ENCODE measurements at regions not wholly inside any gene's neighbourhood (a gene's known extent, or its start where the extent isn't known, plus 50 kb on each side); places are given as distances from the start of the nearest gene placed in this dataset.

- Mint-ChIP-seq H3K27me3 (ENCODE audit: insufficient read depth, low read depth) (peaks cover 16% of the 10 kb centered on the region), H3K36me3 (no peaks in the 10 kb centered on the region), H3K4me3 (no peak overlapping the region), H3K9me3 (no peaks in the 10 kb centered on the region), H3K4me1 (peaks cover 69% of the 10 kb centered on the region), H3K27ac (peak overlapping the region; percentile 88)
- no peak for DNase-seq (ENCODE audit: low spot score)
- Histone ChIP-seq H3K27me3 (no peaks in the 10 kb centered on the region), H3F3A (ENCODE audit: low read depth) (no peaks in the 10 kb centered on the region), H2AFZ (replicated peaks) (no peak overlapping the region), H3K79me2 (ENCODE audit: low read depth) (no peaks in the 10 kb centered on the region), H3K9me3 (ENCODE audit: low read depth) (no peaks in the 10 kb centered on the region), H4K20me1 (ENCODE audit: low read depth) (no peaks in the 10 kb centered on the region), H3K4me2 (no peak overlapping the region), H3K4me1 (peaks cover 18% of the 10 kb centered on the region), H3K9ac (no peak overlapping the region), H3K27ac (no peak overlapping the region), H3K4me3 (no peak overlapping the region), H3K36me3 (no peaks in the 10 kb centered on the region)
- TF ChIP-seq EZH2 (IDR thresholded peaks at IDR 0.05), result no peak
- no peak for TF ChIP-seq CTCF (IDR thresholded peaks at IDR 0.05)
- no peak for TF ChIP-seq EZH2phosphoT487 (IDR thresholded peaks at IDR 0.05)
Observed at GRCh38 chr1:29685387-29685786, 449.1 kb downstream of the PTPRU start.

- Histone ChIP-seq H2AFZ (replicated peaks) (no peak overlapping the region), H3K27ac (no peak overlapping the region), H3F3A (ENCODE audit: low read depth) (no peaks in the 10 kb centered on the region), H3K27me3 (no peaks in the 10 kb centered on the region), H3K4me3 (no peak overlapping the region), H3K9me3 (ENCODE audit: low read depth) (no peaks in the 10 kb centered on the region), H3K79me2 (ENCODE audit: low read depth) (no peaks in the 10 kb centered on the region), H3K36me3 (no peaks in the 10 kb centered on the region), H3K4me1 (peaks cover 18% of the 10 kb centered on the region), H3K4me2 (no peak overlapping the region), H3K9ac (no peak overlapping the region), H4K20me1 (ENCODE audit: low read depth) (no peaks in the 10 kb centered on the region)
- peaks cover 74% of the 10 kb centered on the region for H3K4me1 Mint-ChIP-seq
- no peak for DNase-seq (ENCODE audit: low spot score)
- H3K27ac Mint-ChIP-seq, result no peak overlapping the region
- H3K9me3 Mint-ChIP-seq, result no peaks in the 10 kb centered on the region
- TF ChIP-seq EZH2 (IDR thresholded peaks at IDR 0.05), result no peak
- TF ChIP-seq EZH2phosphoT487 (IDR thresholded peaks at IDR 0.05), result no peak
- no peak for TF ChIP-seq CTCF (IDR thresholded peaks at IDR 0.05)
- H3K4me3 Mint-ChIP-seq, result no peak overlapping the region
- H3K27me3 Mint-ChIP-seq (ENCODE audit: insufficient read depth, low read depth), result peaks cover 19% of the 10 kb centered on the region
- H3K36me3 Mint-ChIP-seq, result no peaks in the 10 kb centered on the region
Observed at GRCh38 chr1:29684141-29684540, 447.8 kb downstream of the PTPRU start.

GRCh38 chr1:29683472-29683871 is 447.1 kb downstream of the PTPRU start:
- no peak for TF ChIP-seq CTCF (IDR thresholded peaks at IDR 0.05)
- TF ChIP-seq EZH2phosphoT487 (IDR thresholded peaks at IDR 0.05), result no peak
- TF ChIP-seq EZH2 (IDR thresholded peaks at IDR 0.05), result no peak
- H3K27ac ChIP-seq, result no peak overlapping the region
- H3K4me1 Mint-ChIP-seq, result peaks cover 68% of the 10 kb centered on the region
- H2AFZ ChIP-seq (replicated peaks), result no peak overlapping the region
- peak overlapping the region; percentile 27 for H3K4me3 Mint-ChIP-seq
- no peak overlapping the region for H3K4me2 ChIP-seq
- H3K27me3 ChIP-seq, result no peaks in the 10 kb centered on the region
- no peaks in the 10 kb centered on the region for H3K79me2 ChIP-seq (ENCODE audit: low read depth)
- H3K4me1 ChIP-seq, result peaks cover 14% of the 10 kb centered on the region
- H4K20me1 ChIP-seq (ENCODE audit: low read depth), result no peaks in the 10 kb centered on the region
- H3F3A ChIP-seq (ENCODE audit: low read depth), result no peaks in the 10 kb centered on the region
- no peak overlapping the region for H3K4me3 ChIP-seq
- H3K27ac Mint-ChIP-seq, result no peak overlapping the region
- H3K9ac ChIP-seq, result no peak overlapping the region
- H3K9me3 Mint-ChIP-seq, result no peaks in the 10 kb centered on the region
- DNase-seq (ENCODE audit: low spot score), result no peak
- H3K36me3 ChIP-seq, result no peaks in the 10 kb centered on the region
- no peaks in the 10 kb centered on the region for H3K9me3 ChIP-seq (ENCODE audit: low read depth)
- no peaks in the 10 kb centered on the region for H3K36me3 Mint-ChIP-seq
- H3K27me3 Mint-ChIP-seq (ENCODE audit: insufficient read depth, low read depth), result peaks cover 18% of the 10 kb centered on the region

Measured in neural progenitor cell (in vitro differentiated cells).